ENCODE measurements at regions not wholly inside any gene's neighbourhood (a gene's known extent, or its start where the extent isn't known, plus 50 kb on each side); places are given as distances from the start of the nearest gene placed in this dataset.

DNA sequence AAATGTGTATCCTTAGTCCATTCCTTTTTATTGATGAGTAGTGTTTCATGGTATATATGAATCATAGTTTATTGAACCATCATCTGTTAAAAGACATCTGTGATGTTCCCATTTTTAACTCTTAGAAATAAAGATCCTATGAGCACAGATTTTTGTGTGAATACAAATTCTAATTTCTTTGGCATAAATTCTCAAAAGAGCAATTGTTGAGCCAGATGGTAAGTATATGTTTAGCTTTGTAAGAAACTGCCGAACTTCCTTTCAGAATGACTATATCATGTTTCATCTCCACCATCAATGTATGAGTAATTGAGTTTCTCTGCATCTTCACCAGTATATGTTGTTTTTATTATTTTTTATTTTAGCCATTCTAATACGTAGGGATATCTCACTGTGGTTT is 526.4 kb downstream of the CDH10 start:
- intact Hi-C loops (cut with DNase I), result no loop called here
- Histone ChIP-seq H3K27ac (no peak overlapping the region), H3K9me3 (no peaks in the 10 kb centered on the region), H3K27me3 (no peaks in the 10 kb centered on the region), H3K36me3 (no peaks in the 10 kb centered on the region), H3K4me1 (no peaks in the 10 kb centered on the region), H3K4me3 (no peak overlapping the region)
- TF ChIP-seq POLR2A (IDR thresholded peaks at IDR 0.05) (no peak), POLR2AphosphoS5 (IDR thresholded peaks at IDR 0.05; ENCODE audit: insufficient read depth in 1 of 2, low read depth in 1 of 2) (no peak)
- TF ChIP-seq, protein P1, sequence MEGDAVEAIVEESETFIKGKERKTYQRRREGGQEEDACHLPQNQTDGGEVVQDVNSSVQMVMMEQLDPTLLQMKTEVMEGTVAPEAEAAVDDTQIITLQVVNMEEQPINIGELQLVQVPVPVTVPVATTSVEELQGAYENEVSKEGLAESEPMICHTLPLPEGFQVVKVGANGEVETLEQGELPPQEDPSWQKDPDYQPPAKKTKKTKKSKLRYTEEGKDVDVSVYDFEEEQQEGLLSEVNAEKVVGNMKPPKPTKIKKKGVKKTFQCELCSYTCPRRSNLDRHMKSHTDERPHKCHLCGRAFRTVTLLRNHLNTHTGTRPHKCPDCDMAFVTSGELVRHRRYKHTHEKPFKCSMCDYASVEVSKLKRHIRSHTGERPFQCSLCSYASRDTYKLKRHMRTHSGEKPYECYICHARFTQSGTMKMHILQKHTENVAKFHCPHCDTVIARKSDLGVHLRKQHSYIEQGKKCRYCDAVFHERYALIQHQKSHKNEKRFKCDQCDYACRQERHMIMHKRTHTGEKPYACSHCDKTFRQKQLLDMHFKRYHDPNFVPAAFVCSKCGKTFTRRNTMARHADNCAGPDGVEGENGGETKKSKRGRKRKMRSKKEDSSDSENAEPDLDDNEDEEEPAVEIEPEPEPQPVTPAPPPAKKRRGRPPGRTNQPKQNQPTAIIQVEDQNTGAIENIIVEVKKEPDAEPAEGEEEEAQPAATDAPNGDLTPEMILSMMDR (IDR thresholded peaks at IDR 0.05), result no peak
- no peak for DNase-seq (ENCODE audit: extremely low spot score in 2 of 2)

DNA sequence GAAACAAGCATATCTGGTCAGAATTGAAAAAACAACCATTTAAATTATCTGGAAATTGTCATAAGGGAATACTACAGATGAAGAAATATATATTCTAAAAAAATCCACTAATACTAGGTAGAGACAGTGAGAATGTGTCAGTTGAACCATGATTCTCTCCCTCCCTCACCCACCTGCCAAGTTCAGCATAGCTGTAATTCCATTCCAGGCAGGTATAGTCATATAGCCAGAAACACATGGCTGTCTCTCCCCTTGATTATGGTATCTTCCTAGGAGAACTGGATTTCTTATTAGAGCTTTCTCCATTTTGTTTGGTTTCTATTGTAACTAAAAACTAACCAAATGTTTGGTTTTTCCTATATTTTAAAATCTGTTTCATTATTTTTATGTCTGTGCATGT is 509.2 kb downstream of the CDH10 start:
- no peak overlapping the region for H3K4me3 ChIP-seq
- no peak for DNase-seq (ENCODE audit: extremely low spot score in 2 of 2)
- H3K27me3 ChIP-seq, result no peaks in the 10 kb centered on the region
- no peaks in the 10 kb centered on the region for H3K36me3 ChIP-seq
- TF ChIP-seq, protein P1 (IDR thresholded peaks at IDR 0.05), result no peak
- no peak for TF ChIP-seq POLR2A (IDR thresholded peaks at IDR 0.05)
- TF ChIP-seq POLR2AphosphoS5 (IDR thresholded peaks at IDR 0.05; ENCODE audit: insufficient read depth in 1 of 2, low read depth in 1 of 2), result no peak
- intact Hi-C loops (cut with DNase I), result no loop called here
- H3K27ac ChIP-seq, result no peak overlapping the region
- no peaks in the 10 kb centered on the region for H3K9me3 ChIP-seq
- H3K4me1 ChIP-seq, result no peaks in the 10 kb centered on the region

DNA sequence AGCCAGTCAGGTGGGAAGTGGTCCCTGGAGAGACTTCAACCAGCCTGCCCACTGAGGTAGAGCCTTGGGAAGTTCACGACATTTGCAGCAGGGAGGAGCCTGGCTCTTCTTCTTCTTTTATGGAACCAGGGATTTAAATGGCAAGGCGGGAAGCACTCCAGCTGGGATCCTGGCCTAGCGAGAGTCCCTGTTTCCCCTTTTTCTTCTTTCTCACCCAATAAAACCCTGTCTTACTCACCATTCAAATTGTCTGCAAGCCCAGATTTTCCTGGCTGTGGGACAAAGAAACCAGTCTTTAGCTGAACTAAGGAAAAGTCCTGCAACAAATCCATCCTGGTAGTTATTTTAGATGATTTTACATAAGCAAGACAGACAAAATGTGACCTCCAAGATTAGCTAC is 503.7 kb downstream of the CDH10 start:
- no peak for DNase-seq (ENCODE audit: extremely low spot score in 2 of 2)
- Histone ChIP-seq H3K27ac (no peak overlapping the region), H3K36me3 (no peaks in the 10 kb centered on the region), H3K4me1 (no peaks in the 10 kb centered on the region), H3K4me3 (no peak overlapping the region), H3K9me3 (no peaks in the 10 kb centered on the region), H3K27me3 (no peaks in the 10 kb centered on the region)
- intact Hi-C loops (cut with DNase I), result no loop called here
- TF ChIP-seq POLR2AphosphoS5 (IDR thresholded peaks at IDR 0.05; ENCODE audit: insufficient read depth in 1 of 2, low read depth in 1 of 2) (no peak), POLR2A (IDR thresholded peaks at IDR 0.05) (no peak)
- TF ChIP-seq, protein P1 (IDR thresholded peaks at IDR 0.05), result no peak

DNA sequence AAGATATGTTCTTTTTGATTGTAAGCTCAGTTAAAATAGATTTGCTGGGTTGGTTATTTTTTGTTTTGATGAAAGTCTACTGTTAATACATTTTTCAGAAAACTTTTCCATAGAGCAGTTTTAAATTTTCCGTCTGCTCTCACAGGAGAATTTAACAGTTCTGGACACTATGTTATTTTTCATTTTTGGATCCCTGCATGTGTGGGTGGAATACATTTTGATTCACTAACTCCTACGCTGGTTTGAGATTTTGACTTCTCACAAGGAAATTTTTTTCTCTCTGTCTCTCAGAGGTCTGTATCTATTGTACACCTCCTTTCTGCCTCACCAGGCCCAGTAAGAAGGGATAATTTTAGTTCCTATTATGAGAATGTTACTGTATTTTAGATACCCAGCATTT is 502.4 kb downstream of the CDH10 start:
- TF ChIP-seq POLR2A (IDR thresholded peaks at IDR 0.05), result no peak
- no peak for TF ChIP-seq POLR2AphosphoS5 (IDR thresholded peaks at IDR 0.05; ENCODE audit: insufficient read depth in 1 of 2, low read depth in 1 of 2)
- TF ChIP-seq, protein P1 (IDR thresholded peaks at IDR 0.05), result no peak
- H3K4me1 ChIP-seq, result no peaks in the 10 kb centered on the region
- no peaks in the 10 kb centered on the region for H3K27me3 ChIP-seq
- DNase-seq (ENCODE audit: extremely low spot score in 2 of 2), result no peak
- H3K9me3 ChIP-seq, result no peaks in the 10 kb centered on the region
- no peaks in the 10 kb centered on the region for H3K36me3 ChIP-seq
- intact Hi-C loops (cut with DNase I), result no loop called here
- H3K27ac ChIP-seq, result no peak overlapping the region
- H3K4me3 ChIP-seq, result no peak overlapping the region

DNA sequence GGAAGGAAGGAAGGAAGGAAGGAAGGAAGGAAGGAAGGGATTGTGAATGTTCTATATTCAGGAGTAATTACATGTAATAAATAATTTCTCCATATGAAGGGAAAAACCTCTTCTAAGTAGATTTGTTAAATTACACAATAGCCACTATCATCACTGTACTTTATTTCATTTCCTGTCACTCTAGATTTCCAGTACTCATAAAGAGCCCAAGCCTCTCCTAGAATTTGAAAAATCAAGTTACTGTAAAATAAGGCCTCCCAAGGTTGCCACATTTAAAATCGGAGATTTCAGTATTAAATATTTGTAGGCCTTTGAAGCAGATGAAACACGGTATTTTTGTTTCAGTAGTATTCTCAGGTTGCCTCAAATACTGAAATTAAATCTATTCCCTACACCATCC is 499.0 kb downstream of the CDH10 start:
- Histone ChIP-seq H3K4me3 (no peak overlapping the region), H3K9me3 (no peaks in the 10 kb centered on the region), H3K27me3 (no peaks in the 10 kb centered on the region), H3K27ac (no peak overlapping the region), H3K4me1 (no peaks in the 10 kb centered on the region), H3K36me3 (no peaks in the 10 kb centered on the region)
- intact Hi-C loops (cut with DNase I), result no loop called here
- no peak for DNase-seq (ENCODE audit: extremely low spot score in 2 of 2)
- TF ChIP-seq POLR2AphosphoS5 (IDR thresholded peaks at IDR 0.05; ENCODE audit: insufficient read depth in 1 of 2, low read depth in 1 of 2), result no peak
- TF ChIP-seq POLR2A (IDR thresholded peaks at IDR 0.05), result no peak
- TF ChIP-seq, protein P1 (IDR thresholded peaks at IDR 0.05), result no peak
